ENCODE measurements at regions not wholly inside any gene's neighbourhood (a gene's known extent, or its start where the extent isn't known, plus 50 kb on each side); places are given as distances from the start of the nearest gene placed in this dataset.

DNA sequence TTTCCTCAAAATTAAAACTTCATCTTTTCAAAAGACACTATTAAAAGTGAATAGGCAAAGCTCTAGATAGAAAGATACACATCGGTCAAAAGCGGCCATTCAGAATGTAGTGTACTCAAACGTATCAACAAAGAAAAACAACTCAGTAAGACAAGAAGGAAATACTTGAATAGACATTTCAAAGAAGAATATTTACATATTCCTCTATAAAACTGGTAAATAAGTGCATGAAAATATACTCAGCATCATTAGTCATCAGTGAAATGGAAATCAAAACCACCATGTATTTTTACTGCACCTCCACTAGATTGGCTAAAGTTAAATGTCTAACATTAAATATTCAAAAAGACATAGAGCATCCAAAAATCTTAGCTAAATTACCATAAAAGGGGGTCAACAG lies 551.1 kb upstream of the SORCS1 start:
- no peak for DNase-seq (ENCODE audit: low spot score)

DNA sequence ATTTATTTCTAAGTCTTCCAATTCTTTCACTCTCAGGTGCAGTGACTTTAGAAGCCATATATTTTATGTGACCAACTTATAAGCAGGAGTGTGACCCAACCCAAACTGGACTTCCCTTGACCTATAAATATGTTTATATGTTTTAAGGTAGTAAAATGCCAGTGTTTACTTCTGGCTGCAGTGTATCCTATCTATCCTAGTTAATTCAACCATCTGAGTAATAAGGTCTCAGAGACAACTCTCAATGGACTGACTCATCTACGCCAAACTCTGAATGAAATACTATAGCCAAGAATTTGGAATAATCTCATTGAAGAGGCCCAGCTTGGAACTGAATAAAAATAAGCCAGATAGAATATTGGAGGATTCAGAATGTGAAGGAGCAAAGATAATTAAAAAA lies 544.5 kb upstream of the SORCS1 start:
- no peak for DNase-seq (ENCODE audit: low spot score)

DNA sequence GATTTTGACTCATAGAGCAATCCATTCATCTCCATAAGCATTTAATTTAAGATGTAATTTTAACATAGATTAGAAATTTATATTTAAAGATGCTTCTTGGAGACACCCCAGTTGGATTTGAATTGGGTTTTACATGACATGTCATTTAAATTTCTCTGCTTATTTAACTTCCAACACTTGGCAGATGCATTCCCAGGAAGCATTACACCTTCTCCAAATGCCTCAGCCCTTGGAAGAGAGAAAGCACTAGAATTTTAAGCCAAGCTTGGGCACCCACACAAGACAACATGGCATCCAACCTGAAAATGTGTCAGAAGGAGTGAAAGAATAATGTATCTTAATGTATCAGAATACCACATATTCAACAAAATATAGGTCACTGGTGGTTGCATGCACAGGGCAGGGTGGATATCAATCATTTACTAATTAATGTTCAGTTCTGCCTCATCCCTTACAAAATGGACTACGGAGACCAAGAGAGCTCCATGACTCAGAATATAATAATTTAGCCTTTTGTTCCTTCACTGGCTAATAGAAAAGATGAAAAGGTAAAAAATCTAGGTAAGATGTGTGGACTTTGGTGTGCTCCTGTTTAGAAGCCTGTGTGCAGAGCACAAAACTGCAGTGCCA lies 541.7 kb upstream of the SORCS1 start:
- no peak for DNase-seq (ENCODE audit: low spot score)

DNA sequence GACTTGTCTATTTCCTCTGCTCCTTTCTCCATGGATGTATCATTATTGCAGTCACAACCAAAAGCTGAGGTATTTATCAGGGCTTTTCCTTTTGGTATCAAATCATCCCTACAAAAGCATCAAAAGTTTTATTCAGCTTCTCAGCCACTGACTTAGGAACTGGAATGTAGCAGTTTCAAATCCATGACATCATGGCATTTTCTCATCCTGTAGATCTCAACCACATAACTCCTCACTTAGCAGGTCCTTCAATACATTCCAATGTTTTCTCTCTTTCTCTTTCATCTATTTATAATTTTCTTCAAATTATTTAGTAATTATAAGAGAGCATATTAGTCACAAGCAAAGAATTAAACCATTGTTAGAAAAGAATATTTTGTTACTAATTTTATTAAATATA lies 537.4 kb upstream of the SORCS1 start:
- peak; percentile 3 for DNase-seq (ENCODE audit: low spot score)

DNA sequence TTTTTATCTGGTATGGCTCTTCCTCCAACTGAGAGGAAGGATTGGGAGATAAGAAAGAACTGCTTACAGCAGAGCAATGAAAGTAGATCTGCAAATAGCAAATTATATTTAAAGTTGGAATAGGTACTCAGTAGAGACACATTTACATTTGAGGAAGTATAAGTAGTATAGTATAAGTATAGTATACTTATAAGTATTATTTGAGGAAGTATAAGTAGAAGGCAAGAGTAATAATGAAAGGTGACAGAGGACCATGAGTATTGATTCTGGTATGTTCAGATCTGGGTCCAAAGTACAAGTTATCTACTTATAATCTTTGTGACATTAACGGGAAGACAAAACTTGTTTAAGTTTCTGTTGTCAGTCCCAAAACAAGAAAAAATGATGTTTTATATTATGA lies 527.6 kb upstream of the SORCS1 start:
- no peak for DNase-seq (ENCODE audit: low spot score)

DNA sequence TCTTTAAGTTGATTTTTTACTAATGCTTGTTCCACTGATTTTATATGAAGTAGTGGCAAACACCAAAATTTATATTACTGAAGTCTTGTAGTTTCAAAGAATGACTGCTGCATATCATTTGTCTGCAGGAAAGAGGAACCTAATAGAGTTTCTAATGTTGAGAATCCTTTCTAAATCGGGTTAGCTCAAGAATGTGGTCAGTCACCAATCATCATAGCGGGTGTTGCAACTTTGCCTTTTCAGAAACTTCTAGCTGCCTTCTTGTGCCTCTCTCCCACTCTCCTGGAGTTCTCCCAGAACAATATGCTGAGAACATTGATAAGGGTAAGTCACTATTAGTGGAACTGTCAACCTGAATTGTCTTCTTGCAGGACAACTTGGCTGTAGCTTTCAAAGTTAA lies 524.8 kb upstream of the SORCS1 start:
- no peak for DNase-seq (ENCODE audit: low spot score)

DNA sequence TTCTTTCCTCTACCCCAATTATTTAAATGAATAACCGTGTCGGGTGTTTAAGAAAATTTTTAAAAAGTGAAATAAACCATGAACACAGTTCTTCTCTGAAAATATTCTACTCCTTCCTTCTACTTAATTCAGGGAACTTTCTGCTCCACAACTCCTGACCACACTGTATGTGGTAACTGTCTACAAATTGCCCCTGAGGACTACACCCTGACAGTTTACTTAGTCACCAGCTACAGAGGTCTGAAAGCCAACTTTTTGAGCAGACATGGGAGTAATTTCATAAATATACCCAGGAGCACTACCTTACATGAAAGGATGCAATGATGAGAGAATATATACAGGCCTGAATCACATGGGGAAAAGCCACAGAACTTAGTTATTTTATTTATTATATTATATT lies 523.2 kb upstream of the SORCS1 start:
- DNase-seq (ENCODE audit: low spot score) = no peak

DNA sequence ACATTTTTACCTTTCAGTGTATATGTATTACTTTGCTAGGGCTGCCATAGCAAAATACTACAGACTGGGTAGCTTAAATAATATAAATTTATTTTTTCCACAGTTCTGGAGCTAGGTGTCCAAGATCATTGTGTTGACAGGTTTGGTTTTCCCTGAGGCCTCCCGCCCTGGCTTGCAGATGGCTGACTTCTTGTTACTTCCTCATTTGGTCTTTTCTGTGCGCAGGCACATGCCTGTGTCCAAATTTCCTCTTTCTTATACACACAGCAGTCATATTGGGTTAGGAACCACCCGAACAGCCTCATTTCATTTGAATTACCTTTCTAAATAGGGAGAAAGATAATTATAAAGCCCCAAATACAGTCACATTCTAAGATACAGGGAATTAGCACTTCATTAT lies 521.6 kb upstream of the SORCS1 start:
- no peak for DNase-seq (ENCODE audit: low spot score)

DNA sequence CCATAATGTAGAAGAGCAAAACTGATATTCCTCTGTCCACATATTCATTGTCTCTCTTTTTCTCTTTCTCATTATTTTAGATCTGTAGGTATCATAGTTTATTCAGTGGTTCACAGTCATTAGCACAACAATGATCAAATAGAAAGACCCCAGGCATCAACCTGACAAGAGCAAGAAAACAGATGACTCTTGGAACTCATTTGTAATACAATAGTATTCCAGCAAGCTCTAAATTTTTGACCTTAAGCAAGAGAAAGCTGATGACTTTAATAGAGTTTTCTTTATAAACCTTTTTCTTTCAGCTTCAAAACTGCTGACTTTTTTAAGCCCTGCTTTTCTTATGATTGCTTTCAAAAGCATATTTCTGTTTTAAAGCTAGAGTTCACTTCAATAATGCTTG lies 507.5 kb upstream of the SORCS1 start:
- no peak for DNase-seq (ENCODE audit: low spot score)

DNA sequence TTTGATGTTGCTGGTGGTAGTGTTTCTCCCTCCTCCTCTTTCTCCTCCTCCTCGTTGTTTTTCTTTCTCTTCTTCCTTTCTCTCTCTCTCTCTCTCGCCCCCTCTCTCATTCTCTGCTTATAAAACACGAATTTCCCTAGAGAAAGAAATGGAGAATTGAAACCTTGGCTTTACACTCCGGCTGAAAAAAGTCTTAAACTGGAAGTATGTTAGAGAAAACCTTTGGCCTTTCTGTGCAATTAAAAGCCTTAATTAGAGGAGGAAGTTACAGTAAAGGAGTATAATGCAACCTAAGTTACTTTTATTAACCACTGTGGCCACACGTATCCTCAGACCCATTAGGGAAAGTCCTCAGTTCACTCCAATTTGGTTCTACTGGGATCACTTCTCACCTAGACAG lies 501.7 kb upstream of the SORCS1 start:
- no peak for DNase-seq (ENCODE audit: low spot score)

DNA sequence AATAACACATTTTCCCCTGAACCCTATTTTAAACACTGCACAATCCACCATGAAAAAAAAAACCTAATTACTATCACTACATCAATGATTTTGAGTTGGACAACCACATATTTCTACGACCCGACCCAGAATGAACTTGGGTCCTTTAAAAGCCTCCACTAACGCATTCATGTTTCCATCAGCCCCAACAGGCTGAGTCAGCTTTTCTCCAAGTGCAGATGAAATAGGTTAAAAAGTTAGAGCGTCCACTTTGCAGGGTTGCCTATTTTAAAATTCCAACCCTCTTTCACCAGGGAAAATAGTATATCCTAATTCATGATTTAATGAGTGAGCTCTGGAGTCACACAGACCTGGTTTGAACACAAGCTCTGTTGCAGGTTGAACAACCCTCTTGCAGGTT lies 501.0 kb upstream of the SORCS1 start:
- DNase-seq (ENCODE audit: low spot score) = no peak

DNA sequence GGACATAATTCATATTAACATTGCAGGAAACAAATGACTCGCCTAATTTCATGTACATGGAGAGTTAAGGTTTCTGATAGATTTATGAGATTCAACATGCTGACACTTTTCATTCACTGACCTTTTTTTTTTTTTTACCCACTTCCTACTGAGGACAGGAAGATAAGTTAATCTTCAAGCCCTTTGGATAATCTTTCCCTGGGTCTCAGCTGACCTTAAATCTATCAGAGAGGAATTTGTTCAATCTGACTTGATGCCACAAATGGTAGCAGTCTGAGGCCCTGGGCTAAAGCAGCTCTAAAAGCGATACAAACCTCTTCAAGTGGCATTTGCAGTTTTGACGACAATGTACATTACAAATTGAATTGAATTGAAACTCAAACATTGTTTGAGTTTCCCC lies 493.3 kb upstream of the SORCS1 start:
- no peak for DNase-seq (ENCODE audit: low spot score)

DNA sequence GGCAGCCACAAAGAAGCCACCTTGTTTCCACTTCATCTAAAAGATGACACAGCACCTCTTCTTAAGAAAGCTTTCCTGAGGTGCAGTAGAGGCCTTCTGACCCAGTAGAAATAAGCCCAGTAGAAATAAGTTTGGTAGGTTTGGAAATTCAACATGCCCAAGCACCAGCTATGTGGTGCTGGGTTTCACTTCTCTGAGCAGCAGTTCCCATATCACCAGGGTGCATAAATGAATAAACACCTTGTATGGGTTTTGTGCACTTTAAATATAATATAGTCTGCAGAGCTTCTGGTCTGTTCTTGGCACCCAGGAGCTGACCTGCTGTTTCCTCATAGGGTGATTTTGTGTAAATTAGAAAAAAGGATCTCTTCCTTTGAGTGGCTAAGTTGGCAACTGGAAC lies 492.4 kb upstream of the SORCS1 start:
- DNase-seq (ENCODE audit: low spot score) = no peak

DNA sequence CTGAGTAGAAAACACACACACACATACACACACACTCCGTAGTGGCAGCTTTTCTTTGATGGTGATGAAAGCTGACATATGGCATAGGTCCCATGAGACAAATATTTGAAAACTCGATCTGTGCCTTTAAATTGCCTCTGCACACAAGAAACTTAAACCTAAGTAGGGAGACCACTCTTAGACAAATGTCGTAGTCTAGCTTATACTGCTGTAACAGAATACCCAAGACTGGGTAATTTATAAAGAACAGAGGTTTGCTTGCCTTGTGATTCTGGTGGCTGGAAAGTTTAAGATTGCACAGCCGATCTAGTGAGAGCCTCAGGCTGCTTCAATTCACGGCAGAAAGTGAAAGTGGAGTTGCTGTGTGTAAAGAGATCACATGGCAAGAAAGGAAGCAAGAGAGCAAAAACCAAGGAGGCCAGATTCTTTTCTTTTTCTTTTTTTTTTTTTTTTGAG lies 489.4 kb upstream of the SORCS1 start:
- DNase-seq (ENCODE audit: low spot score) = peak; percentile 12

DNA sequence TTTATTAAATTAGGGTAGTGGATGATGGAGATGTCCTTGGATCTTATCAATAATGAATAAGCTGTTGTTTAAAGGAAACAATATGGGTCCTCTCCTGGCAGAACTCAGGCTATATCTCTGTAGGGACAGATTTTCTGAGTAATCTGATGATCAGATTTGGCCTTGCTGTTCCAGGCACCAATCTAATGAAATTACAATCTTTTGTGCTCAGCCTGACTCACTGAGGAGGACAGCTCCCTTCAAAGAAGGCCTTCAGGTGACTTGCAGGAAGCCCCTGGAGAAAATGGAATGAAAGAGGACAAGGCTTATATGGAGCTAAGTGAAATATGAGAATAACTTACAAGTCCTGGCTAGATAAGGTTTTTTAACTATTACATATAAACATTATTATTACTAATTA lies 486.4 kb upstream of the SORCS1 start:
- DNase-seq (ENCODE audit: low spot score) = no peak

DNA sequence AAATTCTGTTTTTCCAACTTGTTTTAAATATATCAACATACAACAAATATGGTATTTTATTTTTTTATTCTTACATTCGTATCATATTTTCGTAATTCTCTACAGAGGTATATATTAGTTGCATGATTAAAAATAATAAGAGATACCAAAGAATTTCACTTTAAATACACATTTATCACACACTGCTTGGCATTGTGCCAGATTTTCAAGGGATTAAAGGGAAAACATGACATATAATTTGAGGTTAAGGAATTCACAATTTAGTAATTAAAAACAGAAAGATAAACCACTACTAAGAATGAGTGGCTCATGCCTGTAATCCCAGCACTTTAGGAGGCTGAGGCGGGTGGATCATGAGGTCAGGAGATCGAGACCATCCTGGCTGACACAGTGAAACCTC lies 484.7 kb upstream of the SORCS1 start:
- DNase-seq (ENCODE audit: low spot score) = no peak

DNA sequence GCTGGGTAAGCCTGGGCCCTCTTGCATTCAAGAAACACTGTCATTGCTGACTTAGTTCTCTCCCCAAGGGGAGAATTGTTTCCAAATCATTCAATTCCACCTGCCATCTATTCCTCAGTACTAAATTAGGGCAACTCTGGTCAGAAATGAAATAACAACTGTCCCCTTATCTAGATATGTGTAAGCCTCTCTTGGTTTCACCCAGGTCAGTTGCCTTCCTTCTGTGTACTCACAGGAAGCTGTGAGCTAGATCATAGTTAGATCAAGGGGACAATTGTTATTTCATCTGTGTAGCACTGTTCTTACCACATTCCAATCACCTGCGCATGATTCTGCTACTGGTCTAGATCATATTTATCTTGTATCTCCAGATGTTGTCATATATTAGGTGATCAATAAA lies 483.0 kb upstream of the SORCS1 start:
- DNase-seq (ENCODE audit: low spot score) = no peak

DNA sequence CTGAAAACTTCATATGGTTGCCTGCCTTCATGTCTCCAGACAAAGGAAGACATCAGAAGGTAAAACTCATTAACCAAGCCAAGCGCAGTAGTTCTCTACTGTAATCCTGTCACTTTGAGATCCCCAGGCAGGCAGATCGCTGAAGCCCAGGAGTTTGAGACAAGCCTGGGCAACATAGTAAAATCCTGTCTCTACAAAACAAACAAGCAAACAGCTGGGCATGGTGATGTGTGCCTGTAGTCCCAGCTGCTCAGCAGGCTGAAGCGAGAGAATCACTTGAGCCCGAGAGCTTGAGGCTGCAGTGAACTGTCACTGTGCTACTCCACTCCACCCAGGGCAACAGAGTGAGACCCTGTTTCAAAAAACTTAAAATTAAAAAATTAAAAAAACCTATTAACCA lies 467.4 kb upstream of the SORCS1 start:
- DNase-seq (ENCODE audit: low spot score) = no peak

DNA sequence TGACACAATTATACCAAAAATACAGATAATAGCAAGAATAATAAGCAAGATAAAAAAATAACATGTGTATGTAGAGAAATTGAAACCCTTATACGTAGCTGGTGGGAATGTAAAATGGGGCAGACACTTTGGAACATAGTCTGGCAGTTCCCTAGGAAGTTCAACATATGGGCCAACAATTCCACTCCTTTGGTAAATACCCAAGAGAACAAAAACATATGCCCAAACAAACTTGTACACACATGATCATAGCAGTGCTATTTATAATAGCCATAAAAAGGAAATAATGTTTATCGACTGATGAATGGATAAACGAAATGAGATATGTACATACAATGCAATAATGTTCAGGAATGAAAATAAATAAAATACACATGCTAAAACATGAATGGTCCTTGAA lies 462.4 kb upstream of the SORCS1 start:
- no peak for DNase-seq (ENCODE audit: low spot score)

DNA sequence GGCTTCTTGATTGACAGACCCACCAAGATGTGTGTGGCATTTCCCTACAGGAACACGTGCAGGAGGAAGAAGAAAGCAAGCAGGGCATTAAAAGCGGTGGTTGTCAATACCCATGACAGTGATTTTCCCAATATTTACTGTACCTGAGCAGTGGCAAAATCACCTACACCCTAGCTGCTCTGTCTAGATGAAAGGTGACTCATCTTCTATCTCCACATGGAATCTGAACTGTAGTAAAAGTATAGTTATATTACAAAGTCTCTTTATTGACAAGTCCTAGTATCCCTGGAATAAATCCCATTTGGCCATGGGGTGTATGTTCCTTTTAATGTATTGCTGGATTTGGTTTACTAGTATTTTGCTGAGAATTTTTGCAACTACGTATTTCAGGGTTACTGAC lies 458.8 kb upstream of the SORCS1 start:
- no peak for DNase-seq (ENCODE audit: low spot score)

DNA sequence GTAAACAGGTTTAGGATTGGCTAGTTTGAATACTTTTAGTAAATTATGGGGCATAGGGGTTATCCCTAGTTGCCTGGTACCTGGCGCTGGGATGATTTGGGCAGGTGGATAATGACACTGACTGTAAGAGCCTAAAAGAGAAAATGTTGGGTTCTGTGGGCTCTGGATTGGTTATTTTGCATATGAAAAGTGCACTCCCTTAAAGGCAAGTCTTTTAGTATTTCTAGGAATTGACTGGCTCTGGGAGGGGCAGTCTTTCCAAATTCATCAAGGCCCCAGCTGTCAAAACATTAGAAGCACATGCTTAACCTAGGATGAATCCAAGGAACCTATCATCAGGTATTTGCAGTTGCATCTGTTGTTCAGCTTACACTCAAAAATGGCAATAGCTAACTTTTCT lies 454.6 kb upstream of the SORCS1 start:
- DNase-seq (ENCODE audit: low spot score) = no peak

DNA sequence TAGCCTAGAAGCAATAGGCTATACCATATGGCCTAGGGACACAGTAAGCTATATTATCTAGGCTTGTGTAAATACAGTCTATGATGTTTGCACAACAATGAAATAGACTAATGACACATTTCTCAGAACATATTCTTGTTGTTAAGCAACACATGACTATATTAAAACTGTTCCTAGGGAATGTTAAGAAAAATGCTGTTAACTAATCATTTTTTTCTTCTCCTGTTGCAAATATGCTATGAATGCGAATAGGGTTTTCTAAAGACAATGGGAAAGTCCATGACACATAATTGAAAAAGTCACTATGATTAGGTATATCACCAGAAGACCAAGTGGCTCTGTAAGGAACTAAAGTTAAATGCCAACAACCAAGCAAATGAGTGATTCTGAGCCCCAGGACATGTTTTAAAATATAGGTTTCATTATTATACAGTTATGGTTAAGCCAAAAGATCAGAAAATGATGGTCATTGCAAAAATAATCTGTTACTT lies 454.0 kb upstream of the SORCS1 start:
- DNase-seq (ENCODE audit: low spot score) = no peak

DNA sequence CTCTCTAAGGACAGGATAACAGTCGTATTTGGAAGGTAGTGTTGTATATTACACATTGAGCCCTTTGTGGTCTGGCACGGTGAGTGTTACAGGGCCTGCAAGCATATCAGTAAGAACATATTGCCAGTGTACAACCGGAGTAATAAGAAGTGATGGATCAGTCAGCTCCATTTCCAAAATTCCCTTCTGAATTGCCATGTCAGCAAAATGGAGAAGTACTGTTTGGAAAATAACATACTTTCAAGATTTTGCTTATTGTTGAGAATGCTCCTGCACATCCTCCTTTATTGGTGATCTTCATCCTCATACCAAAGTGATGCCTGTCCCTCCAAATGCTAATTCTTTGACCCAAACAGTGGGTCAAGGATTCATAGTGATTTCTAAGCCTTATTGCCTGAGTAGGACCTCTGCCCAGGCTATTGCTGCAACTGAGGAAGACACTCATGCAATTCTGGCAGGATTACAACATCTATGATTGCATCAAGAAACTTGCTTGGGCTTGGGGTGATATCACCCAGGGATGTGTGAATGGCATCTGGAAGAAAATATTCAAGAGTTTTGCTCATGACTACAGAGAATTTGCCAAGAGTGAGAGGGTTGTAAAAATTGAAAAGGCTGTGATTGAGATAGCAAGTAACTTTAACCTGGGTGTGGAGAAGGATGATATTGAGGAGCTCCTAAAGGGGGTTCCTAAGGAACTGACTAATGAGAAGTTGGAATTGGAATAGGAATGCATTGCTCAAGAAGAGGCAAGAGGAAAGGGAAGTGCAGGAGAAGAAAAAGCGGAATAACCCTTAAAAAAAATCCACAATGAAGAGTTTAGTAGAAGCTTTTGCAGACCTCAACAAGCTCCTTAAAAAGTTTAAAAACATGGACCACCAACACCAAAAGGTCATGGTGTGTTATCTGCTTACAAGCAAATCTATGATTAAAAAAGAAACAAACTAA lies 452.2 kb upstream of the SORCS1 start:
- no peak for DNase-seq (ENCODE audit: low spot score)

DNA sequence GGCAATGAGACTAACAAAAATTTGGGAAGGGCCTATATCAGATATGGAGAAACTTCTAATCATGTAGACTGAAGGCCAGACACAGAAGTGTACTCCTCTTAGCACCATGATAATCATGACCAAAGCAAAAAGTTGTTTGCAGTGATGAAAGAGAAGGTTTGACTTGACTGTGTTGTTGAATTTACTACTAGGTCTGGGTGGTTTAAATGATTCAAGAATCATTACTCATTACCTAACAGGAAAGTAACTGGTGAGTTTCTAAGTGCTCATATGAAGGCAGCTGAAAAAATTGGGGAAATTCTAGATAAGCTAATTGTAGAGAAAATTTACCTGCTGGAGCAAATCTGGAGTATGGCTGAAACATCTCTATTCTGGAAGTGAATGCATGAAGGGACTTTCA lies 451.5 kb upstream of the SORCS1 start:
- no peak for DNase-seq (ENCODE audit: low spot score)

Measured in AG08396 (cell line).